ENCODE measurements at regions not wholly inside any gene's neighbourhood (a gene's known extent, or its start where the extent isn't known, plus 50 kb on each side); places are given as distances from the start of the nearest gene placed in this dataset.

DNA sequence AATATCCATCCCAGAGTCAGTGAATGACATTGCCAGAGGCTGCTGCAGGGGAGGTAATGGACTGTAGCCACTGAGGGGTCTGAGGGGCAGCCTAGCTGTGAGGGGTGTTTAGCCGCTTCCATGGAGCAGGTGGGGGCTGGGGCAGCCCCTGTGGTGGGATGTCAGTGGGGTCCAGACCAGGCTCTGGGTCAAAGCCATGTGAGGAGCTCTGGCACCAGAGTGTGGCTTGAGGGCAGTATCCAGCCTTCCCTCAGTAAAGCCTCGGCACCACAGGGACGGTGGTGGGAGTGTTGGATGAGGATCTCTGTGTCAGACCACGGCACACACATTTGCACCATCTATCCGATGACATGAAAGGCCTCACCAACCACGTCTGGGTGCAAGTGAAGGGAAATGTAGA, 85.0 kb downstream of the INHBB start:
- H3K4me3 ChIP-seq (ENCODE audit: low read depth, low read length): no peak overlapping the region
- TF ChIP-seq, protein P1, sequence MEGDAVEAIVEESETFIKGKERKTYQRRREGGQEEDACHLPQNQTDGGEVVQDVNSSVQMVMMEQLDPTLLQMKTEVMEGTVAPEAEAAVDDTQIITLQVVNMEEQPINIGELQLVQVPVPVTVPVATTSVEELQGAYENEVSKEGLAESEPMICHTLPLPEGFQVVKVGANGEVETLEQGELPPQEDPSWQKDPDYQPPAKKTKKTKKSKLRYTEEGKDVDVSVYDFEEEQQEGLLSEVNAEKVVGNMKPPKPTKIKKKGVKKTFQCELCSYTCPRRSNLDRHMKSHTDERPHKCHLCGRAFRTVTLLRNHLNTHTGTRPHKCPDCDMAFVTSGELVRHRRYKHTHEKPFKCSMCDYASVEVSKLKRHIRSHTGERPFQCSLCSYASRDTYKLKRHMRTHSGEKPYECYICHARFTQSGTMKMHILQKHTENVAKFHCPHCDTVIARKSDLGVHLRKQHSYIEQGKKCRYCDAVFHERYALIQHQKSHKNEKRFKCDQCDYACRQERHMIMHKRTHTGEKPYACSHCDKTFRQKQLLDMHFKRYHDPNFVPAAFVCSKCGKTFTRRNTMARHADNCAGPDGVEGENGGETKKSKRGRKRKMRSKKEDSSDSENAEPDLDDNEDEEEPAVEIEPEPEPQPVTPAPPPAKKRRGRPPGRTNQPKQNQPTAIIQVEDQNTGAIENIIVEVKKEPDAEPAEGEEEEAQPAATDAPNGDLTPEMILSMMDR (IDR thresholded peaks at IDR 0.05; ENCODE audit: low read depth, low read length, missing control alignments): no peak
- no peak for DNase-seq (ENCODE audit: low read depth)

DNA sequence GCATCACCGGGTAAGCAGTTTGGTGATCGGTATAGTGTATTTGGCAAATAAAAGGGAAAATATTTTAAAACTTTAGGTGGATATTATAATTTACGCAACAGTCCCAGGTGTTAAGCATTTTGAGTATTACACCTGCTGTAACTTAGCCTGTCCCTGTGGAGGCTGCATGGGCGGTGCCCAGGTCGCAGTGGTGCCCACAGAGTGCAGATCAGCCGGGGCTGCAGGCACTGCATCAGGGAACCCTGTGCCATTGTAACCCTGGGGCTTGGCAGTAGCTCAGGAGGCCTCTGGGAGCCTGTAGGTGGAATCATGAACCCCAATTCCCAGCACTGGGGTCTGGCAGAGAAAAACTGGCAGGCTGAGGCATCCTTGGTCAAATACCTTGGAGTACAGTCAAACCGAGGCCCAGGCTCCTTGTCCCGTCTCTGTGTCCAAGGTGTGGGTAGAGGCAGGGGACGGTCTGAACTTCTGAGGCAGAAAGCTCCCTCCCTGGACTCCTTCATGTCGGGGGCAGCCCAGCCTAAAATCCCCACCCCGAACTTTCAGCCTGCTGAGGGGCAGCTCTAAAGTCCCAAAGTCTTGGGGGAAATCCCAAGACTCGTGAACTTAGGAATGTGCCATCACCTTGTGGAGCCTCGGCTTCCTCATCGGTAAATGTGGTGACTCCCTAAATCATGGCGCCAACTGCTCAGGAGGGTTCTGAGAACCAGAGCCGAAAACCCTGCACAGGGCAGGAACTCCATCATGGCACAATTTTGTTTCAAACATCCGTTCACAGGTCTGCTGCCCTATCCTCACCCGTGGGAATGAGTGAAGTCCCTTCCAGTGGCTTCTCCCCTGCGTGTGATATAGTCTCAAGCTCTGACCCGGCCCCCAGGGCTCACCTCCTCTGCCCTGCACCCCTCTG, 85.7 kb downstream of the INHBB start:
- TF ChIP-seq, protein P1 (IDR thresholded peaks at IDR 0.05; ENCODE audit: low read depth, low read length, missing control alignments): no peak
- DNase-seq (ENCODE audit: low read depth): no peak
- H3K4me3 ChIP-seq (ENCODE audit: low read depth, low read length): no peak overlapping the region

DNA sequence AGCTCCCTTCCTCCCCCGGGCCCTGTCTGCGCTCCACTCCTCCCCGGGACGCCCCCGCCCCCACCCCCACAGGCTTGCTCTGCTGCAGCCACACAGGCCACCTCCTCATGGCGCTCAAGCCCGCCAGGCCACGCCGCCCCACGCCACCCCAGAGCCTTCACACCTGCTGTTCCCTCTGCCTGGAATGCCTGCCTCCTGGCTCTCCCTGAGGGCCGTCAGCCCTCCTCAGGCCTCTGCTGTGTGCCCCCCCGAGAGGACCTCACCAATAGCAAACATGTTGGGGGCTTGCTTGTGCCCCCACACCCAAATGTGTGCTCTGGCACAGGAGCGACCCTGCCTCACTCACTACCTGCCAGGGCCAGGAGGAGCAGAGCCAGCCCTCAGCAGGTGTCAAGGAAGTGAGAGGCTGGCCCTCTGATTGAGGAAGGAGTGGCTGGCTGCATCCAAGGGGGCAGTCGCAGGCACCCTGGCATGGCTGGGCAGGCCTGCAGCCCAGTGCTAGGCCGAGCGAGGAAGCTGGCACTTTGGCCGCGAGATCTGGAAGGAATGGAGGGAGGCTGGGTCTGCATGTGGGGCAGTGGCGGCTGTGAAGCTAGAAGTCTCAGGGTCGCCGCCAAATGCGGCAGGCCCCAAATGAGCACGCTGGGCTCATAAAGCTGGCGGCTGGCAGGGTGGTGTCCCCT, 86.5 kb downstream of the INHBB start:
- H3K4me3 ChIP-seq (ENCODE audit: low read depth, low read length): no peak overlapping the region
- TF ChIP-seq, protein P1 (IDR thresholded peaks at IDR 0.05; ENCODE audit: low read depth, low read length, missing control alignments): no peak
- DNase-seq (ENCODE audit: low read depth): no peak

DNA sequence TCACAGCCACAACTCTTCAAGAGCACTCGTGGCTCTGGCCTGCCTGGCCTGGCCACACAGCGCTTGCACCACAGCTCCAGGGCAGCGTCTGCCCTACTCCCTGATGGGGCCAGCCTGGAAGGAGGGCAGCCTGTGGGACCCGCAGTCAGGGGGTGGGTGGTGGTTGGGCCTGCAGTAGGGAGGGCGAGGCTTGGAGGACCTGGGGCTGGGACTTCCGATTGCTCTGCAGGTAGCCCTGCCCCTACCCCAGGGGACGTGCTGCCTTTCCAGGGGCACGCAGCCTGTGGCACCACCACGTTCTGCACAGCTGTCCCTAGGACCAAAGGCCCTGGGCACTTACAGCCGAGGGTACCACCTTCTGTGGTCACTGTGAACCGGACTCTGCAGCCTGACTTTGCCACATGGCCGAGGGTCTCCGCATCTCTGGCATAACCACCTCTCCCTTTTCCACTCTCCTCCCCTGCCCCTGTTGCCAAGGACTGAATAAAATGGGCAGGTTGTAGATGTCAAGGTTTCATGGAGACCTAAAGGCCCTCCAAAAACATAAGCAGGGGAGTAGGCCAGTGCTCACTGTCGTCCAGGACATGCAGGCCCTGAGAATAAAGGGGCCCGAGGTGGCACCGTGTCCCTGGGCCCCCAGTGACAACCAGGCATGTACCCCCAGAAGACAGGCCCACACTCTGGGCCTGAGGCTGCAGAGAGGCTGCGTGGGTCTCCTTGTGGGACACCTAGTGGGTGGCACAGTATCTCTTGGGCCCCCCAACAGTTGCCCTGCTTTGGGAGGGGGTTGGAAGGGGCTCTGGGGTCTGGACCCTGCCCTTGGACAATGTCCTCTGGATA, 87.3 kb downstream of the INHBB start:
- H3K4me3 ChIP-seq (ENCODE audit: low read depth, low read length): no peak overlapping the region
- TF ChIP-seq, protein P1 (IDR thresholded peaks at IDR 0.05; ENCODE audit: low read depth, low read length, missing control alignments): no peak
- no peak for DNase-seq (ENCODE audit: low read depth)

DNA sequence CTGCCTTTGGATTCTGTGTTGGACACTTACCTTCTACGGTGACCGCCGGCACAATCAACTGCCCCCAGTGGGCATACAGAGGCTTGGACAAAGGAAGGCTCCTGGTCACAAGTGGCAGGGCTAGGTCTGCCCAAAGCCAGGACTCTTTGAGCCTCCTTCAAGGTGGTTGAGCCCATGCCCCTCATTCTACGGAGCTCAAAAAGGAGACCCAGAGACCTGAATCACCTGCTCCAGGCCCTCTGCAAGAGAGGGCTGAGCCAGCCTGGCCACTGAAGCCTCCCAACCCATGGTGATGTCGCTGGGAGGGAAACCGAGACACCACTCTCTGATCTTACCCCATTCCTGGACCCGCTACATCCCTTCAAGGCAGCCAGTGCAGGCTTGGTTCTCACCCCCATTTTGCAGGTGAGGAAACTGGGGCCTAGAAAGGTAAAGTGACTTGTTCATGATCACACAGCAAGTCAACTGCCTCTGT, 87.9 kb downstream of the INHBB start:
- H3K4me3 ChIP-seq (ENCODE audit: low read depth, low read length): no peak overlapping the region
- no peak for DNase-seq (ENCODE audit: low read depth)
- TF ChIP-seq, protein P1 (IDR thresholded peaks at IDR 0.05; ENCODE audit: low read depth, low read length, missing control alignments): no peak

DNA sequence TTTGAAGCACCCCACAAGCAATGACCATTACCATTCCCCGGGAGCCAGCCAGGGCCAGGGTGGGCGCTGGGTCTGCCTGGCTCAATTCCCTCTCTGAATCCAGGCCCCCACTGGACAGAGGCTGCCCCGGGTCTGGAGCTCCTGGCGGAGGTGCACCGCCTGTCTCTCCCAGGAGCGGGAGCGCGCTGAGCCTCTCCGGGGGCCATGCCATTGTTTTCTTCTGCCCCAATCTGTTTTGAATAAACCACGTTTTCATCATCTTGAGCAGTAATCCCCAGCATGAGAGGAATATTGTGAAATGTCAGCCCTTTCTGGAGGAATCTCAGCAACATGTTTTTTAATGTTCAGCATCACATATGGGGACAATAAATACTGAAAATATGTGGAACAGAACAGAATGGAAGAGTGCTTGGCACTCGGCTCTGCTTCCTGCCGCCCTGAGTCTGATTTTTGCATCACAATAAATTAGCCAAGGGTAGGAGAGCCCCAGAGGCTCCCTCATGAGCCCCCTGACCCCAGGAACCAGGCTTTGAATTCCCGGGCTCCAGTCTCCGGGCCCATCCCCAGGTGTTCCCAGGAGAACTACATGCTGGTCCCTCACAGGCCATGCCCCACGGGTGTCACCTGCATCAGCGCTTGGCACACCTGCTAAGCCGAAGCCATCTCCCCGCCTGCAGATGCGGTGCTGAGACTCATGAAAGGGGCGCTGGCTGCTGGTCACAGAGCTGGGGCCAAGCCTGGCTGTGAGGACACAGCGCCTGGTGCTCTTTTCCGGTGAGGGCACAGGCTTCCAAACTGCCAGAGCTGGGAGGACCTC, 88.8 kb downstream of the INHBB start:
- no peak overlapping the region for H3K4me3 ChIP-seq (ENCODE audit: low read depth, low read length)
- TF ChIP-seq, protein P1 (IDR thresholded peaks at IDR 0.05; ENCODE audit: low read depth, low read length, missing control alignments): no peak
- DNase-seq (ENCODE audit: low read depth): no peak

Data from GM12864 (cell line).